SK-N-MC (cell line): ENCODE measurements at regions not wholly inside any gene's neighbourhood (a gene's known extent, or its start where the extent isn't known, plus 50 kb on each side); places are given as distances from the start of the nearest gene placed in this dataset.
A peak's percentile ranks its signal among the peaks of the same experiment; 100 is the strongest.
"Not testable (repeated sequence)": the region's sequence is repeated elsewhere in the genome, so short reads cannot be mapped to it uniquely, and the experiment has no call there.

Experiments
- DNase-seq: peaks from one replicate; pipeline ENCODE4 v3.0.0-alpha.2; 2011; ENCODE audit warnings: low read depth, low spot score
- H3K27ac ChIP-seq: fragments of 200-600 bp; sonication (generic); 2 replicates; pipeline ENCODE4 v1.5.1; 2016; ENCODE audit warnings: mixed run types
- H3K36me3 ChIP-seq: fragments of 200-600 bp; sonication (generic); 2 replicates; pipeline ENCODE4 v1.6.1; 2017; ENCODE audit warnings: antibody characterized with exemption, low read length, mixed read lengths; ENCODE audit not compliant: insufficient read depth
- H3K4me3 ChIP-seq: fragments of 200-600 bp; sonication (generic); 2 replicates; pipeline ENCODE4 v1.5.1; 2016
- H3K9ac ChIP-seq: fragments of 200-600 bp; sonication (generic); 2 replicates; pipeline ENCODE4 v1.8.0; 2017; ENCODE audit warnings: mixed run types, mixed read lengths; ENCODE audit not compliant: insufficient read length
- H3K9me3 ChIP-seq: fragments of 200-600 bp; sonication (generic); 2 replicates; pipeline ENCODE4 v1.6.1; 2017; ENCODE audit warnings: low read depth, mild to moderate bottlenecking, antibody characterized with exemption, low read length, moderate library complexity, mixed read lengths
- EZH2 ChIP-seq: fragments of 200-600 bp; sonication (generic); IDR thresholded peaks from one replicate; pipeline ENCODE4 v1.6.1; 2017; ENCODE audit warnings: antibody characterized with exemption
- FOXP2 ChIP-seq: optimal IDR thresholded peaks from 2 replicates; pipeline ENCODE3; 2011; ENCODE audit warnings: mild to moderate bottlenecking, moderate library complexity; ENCODE audit not compliant: insufficient read depth; ENCODE audit errors: extremely low read length, control extremely low read depth
- POLR2AphosphoS5 ChIP-seq: IDR thresholded peaks from 2 replicates; pipeline ENCODE4 v1.6.1; 2012; ENCODE audit warnings: mild to moderate bottlenecking, low read depth, low read length, borderline replicate concordance

DNA sequence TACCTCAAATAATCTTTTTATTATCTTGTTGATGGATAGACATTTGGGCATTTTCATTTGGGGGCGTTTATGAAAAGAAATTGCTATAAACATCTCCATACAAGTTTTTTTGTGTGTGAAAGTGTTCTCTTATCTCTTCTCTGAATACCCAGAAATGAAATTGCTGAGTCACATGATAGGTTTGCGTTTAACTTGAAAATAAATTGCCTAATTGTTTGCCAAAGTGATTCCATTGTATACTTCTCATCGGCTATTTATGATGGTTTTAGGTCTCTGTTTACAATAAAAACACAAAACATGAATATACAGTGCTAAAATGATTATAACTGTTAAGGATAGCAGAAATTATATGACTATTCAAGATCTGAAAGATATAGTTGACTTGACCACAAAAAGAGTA, 361.7 kb downstream of the TAF11L14 start:
- no peaks in the 10 kb centered on the region for H3K36me3 ChIP-seq
- H3K27ac ChIP-seq: no peak overlapping the region
- DNase-seq: no peak
- H3K4me3 ChIP-seq: no peak overlapping the region
- TF ChIP-seq EZH2 (no peak), FOXP2 (no peak), POLR2AphosphoS5 (no peak)
- H3K9me3 ChIP-seq: no peaks in the 10 kb centered on the region
- no peak overlapping the region for H3K9ac ChIP-seq

DNA sequence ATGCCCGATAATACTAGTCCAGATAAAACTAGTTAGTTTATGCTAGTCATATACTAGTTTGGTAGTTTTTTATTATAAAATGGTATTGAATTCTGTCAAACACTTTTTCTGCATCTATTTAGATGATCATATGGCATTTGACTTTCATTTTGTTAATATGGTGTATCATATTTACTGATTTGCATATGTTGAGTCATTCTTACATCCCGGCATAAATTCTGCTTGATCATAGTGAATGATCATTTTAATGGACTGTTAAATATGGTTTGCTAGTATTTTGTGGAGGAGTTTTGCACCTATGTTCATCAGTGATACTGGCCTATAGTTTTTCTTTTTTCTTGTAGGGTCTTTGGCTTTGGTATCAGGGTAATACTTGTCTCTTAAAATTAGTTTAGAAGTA, 365.6 kb downstream of the TAF11L14 start:
- peaks cover 3% of the 10 kb centered on the region; the same call in 1 of the 2 replicates for H3K9me3 ChIP-seq
- H3K9ac ChIP-seq: no peak overlapping the region
- no peak overlapping the region for H3K4me3 ChIP-seq
- DNase-seq: no peak
- H3K36me3 ChIP-seq: no peaks in the 10 kb centered on the region
- H3K27ac ChIP-seq: peak overlapping the region; percentile 69; the same call in 1 of the 2 replicates
- TF ChIP-seq POLR2AphosphoS5 (no peak), EZH2 (no peak)

DNA sequence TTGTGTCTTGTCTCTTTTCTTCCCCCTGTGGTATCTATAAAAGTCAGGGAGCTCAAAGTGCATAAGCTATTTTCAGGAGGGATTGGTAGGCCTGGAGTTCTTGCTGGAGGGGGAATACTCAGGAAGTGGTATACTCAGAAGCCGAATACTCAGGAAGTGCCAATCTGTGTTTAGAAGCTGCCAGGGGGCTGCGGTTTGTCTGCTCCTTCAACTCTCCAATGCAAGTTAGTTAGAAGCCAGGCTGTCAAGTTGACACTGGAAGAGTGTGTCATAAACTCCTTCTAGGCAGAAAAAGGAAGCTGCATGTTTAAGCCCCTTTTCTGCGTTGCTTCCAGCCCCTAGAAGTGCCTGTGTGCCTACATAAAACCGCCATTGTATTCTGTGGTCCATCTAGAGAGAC, 366.5 kb downstream of the TAF11L14 start:
- Histone ChIP-seq H3K9ac (no peak overlapping the region), H3K4me3 (peak overlapping the region; percentile 57), H3K36me3 (no peaks in the 10 kb centered on the region), H3K27ac (peak overlapping the region; percentile 82), H3K9me3 (peaks cover 3% of the 10 kb centered on the region; the same call in 1 of the 2 replicates)
- peak; percentile 99 for DNase-seq
- TF ChIP-seq FOXP2 (no peak), EZH2 (no peak), POLR2AphosphoS5 (peak; percentile 51; the same call in 1 of the 2 replicates)

DNA sequence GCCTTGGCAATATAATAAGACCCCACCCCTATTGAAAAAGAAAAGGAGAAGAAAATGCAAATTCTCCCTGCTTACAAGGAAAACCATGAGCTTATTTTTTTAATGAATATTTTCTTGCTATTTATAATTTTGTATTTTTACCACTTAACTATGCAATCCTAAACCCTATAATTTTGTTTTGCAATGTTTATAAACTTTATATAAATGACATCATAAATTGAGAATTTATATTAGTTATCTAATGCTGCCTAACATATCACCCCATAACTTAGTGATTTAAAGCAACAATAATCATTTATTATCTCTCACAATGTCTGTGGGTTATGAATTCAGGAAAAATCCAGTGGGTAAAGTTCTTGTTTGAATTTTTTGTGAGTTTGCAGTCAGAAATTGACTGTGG, 369.1 kb downstream of the TAF11L14 start:
- peaks cover 3% of the 10 kb centered on the region; the same call in 1 of the 2 replicates for H3K9me3 ChIP-seq
- no peak for DNase-seq
- TF ChIP-seq EZH2: no peak
- TF ChIP-seq POLR2AphosphoS5: no peak
- no peak for TF ChIP-seq FOXP2
- no peak overlapping the region for H3K27ac ChIP-seq
- H3K4me3 ChIP-seq: no peak overlapping the region
- H3K9ac ChIP-seq: no peak overlapping the region
- no peaks in the 10 kb centered on the region for H3K36me3 ChIP-seq

DNA sequence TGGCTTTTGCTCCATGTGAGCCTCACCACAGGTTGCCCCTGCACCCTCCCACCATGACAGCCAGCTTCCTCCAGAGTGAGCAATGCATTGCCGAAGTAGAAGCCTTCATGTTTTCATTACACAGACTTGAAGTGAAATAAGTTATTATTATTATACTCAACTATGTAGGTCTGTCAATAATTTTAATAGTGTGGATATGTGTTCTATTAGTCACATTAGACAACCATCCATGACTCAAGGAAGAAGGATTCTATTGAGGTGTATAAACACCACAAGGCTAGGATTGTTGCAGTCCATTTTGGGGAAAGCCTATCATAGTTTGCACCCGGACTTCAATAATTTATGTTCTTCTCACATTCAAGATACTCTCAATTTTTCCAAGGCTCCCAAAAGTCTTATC, 369.5 kb downstream of the TAF11L14 start:
- Histone ChIP-seq H3K9me3 (peaks cover 3% of the 10 kb centered on the region; the same call in 1 of the 2 replicates), H3K9ac (no peak overlapping the region), H3K27ac (no peak overlapping the region), H3K36me3 (no peaks in the 10 kb centered on the region), H3K4me3 (no peak overlapping the region)
- no peak for DNase-seq
- TF ChIP-seq EZH2: no peak
- TF ChIP-seq FOXP2: no peak
- no peak for TF ChIP-seq POLR2AphosphoS5

DNA sequence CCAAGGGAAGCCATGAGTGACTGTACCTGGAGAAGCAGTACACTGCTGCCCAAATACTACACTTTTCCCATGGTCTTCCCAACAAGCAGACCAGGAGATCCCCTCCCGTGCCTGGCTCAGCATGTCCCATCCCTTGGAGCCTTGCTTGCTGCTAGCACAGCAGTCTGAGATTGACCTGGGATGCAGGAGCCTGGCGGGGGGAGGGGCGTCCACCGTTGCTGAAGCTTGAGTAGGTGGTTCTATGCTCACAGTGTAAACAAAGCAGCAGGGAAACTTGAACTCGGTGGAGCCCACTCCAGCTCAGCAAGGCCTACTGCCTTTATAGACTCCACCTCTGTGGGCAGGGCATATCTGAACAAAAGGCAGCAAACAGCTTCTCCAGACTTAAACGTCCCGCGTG, 372.0 kb downstream of the TAF11L14 start:
- H3K9me3 ChIP-seq, H3K27ac ChIP-seq, DNase-seq, H3K9ac ChIP-seq, H3K36me3 ChIP-seq, H3K4me3 ChIP-seq: not testable (repeated sequence)

DNA sequence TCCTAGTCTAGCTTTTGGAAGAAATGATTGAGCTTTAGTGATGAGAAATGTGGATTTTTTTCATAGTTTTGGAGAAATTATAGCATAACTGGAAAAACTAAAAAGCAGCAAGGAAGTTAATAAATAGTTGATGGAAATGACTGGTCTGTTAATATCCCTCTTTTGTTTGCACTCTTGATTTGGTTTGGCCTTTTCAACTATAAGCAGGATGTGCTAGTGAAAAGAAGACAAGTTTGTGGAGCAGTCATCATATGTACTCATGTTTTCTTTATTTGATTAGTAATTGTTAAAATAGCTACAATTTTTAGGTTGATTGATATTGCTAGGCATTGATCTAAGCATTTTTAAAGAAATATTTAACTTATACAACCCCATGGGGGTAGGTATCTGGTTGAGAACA, 374.7 kb downstream of the TAF11L14 start:
- no peak overlapping the region for H3K9ac ChIP-seq
- H3K4me3 ChIP-seq: no peak overlapping the region
- H3K9me3 ChIP-seq: peaks cover 3% of the 10 kb centered on the region; the same call in 1 of the 2 replicates
- TF ChIP-seq POLR2AphosphoS5 (no peak), EZH2 (no peak), FOXP2 (no peak)
- H3K27ac ChIP-seq: no peak overlapping the region
- H3K36me3 ChIP-seq: no peaks in the 10 kb centered on the region
- no peak for DNase-seq

DNA sequence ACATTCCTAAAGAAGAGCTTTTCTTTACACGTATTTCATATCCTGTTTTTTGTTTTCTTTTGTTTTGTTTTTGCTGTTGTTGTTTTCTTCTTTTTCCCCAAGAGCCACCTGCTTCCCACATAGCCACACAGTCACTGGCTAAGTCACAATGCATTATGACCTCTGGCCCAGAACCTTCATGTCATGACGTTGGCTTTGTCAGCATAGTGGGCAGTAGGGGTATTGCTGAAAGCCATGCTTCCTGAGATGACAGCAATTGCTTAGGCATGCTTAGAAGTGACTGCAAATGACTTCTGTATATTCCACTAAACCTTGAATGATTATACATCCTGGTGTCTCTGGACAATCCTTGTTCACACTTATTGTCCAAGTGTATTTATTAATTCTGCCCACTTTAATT, 375.8 kb downstream of the TAF11L14 start:
- no peak overlapping the region for H3K4me3 ChIP-seq
- TF ChIP-seq EZH2 (no peak), FOXP2 (no peak), POLR2AphosphoS5 (no peak)
- no peaks in the 10 kb centered on the region for H3K9me3 ChIP-seq
- no peaks in the 10 kb centered on the region for H3K36me3 ChIP-seq
- no peak overlapping the region for H3K9ac ChIP-seq
- DNase-seq: no peak
- no peak overlapping the region for H3K27ac ChIP-seq

DNA sequence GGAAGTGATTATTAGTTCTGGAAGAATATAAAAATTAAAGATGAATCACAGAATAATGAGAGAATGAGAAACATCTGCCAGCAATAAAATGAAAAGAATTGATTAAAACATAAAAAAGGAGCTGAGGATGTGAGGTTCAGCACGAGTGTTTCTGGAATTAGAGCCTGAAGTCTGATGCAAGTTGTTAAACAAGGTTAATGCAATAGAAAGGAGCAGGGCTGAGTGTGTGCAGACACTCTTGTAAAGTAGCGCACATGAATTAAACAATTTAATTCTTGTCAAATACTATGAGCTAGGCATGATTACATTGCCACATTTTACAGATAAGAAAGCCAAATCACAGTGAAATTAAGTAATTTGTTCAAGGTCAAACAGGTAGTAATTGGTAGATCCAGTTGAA, 384.2 kb downstream of the TAF11L14 start:
- Histone ChIP-seq H3K36me3 (no peaks in the 10 kb centered on the region), H3K4me3 (no peak overlapping the region), H3K9me3 (no peaks in the 10 kb centered on the region), H3K27ac (no peak overlapping the region), H3K9ac (no peak overlapping the region)
- DNase-seq: no peak
- TF ChIP-seq POLR2AphosphoS5 (no peak), FOXP2 (no peak), EZH2 (no peak)

DNA sequence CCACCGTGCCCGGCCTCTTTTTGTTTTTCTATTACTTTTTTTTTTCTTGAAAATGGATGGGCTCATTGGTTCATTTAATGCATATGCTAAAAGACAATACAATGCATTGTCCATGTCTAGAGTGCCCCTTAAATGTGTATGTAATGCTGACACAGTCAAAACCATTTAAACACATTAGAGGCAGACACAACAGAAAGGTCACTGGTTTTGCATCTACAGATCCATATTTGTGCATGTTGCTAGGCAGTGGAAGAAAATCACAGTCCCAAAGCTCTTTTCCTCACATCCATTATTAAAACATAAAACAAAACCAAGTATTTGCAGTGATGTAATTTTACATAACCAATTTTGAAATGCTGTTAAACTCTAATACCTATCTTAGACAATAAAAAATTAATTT, 389.0 kb downstream of the TAF11L14 start:
- Histone ChIP-seq H3K9me3 (no peaks in the 10 kb centered on the region), H3K4me3 (no peak overlapping the region), H3K9ac (no peak overlapping the region), H3K27ac (no peak overlapping the region), H3K36me3 (no peaks in the 10 kb centered on the region)
- TF ChIP-seq FOXP2: no peak
- no peak for TF ChIP-seq EZH2
- TF ChIP-seq POLR2AphosphoS5: no peak
- no peak for DNase-seq
